Astrocyte (in vitro differentiated cells and primary cell): ENCODE measurements at regions not wholly inside any gene's neighbourhood (a gene's known extent, or its start where the extent isn't known, plus 50 kb on each side); places are given as distances from the start of the nearest gene placed in this dataset.
A peak's percentile ranks its signal among the peaks of the same experiment; 100 is the strongest.

Experiments
- DNase-seq: peaks from one replicate; pipeline ENCODE4 v3.0.0-alpha.2; 2010; ENCODE audit warnings: low read depth
- FAIRE-seq: peaks from 2 replicates; lab custom pipeline; 2011; peaks lifted over from hg19 to GRCh38; lab: Jason Lieb, UNC
- H2AFZ ChIP-seq: 2 replicates; pipeline ENCODE4 v1.6.0; 2012; ENCODE audit warnings: low read depth, low read length, inconsistent platforms
- H3K27ac ChIP-seq: 2 replicates; pipeline ENCODE4 v1.5.1; 2011; ENCODE audit warnings: low read depth, low read length, inconsistent platforms
- H3K27me3 ChIP-seq: 2 replicates; pipeline ENCODE4 v1.6.0; 2011; ENCODE audit warnings: low read length, inconsistent platforms; ENCODE audit not compliant: insufficient read depth
- H3K36me3 ChIP-seq: 2 replicates; pipeline ENCODE4 v1.5.1; 2011; ENCODE audit warnings: low read length, inconsistent platforms; ENCODE audit not compliant: insufficient read depth
- H3K4me1 ChIP-seq: 2 replicates; pipeline ENCODE4 v1.5.1; 2011; ENCODE audit warnings: low read length, inconsistent platforms; ENCODE audit not compliant: insufficient read depth
- H3K4me2 ChIP-seq: 2 replicates; pipeline ENCODE4 v1.6.0; 2012; ENCODE audit warnings: low read length, inconsistent platforms
- H3K4me3 ChIP-seq: 2 replicates; pipeline ENCODE4 v1.5.1; 2011; ENCODE audit warnings: low read depth, mild to moderate bottlenecking, low read length, inconsistent platforms; ENCODE audit not compliant: insufficient read depth
- H3K79me2 ChIP-seq: 2 replicates; pipeline ENCODE4 v1.6.0; 2012; ENCODE audit warnings: mild to moderate bottlenecking, low read length, inconsistent platforms; ENCODE audit not compliant: insufficient read depth
- H3K9ac ChIP-seq: 2 replicates; pipeline ENCODE4 v1.6.0; 2012; ENCODE audit warnings: mild to moderate bottlenecking, low read length, inconsistent platforms
- H3K9me3 ChIP-seq: 2 replicates; pipeline ENCODE4 v1.5.1; 2012; ENCODE audit warnings: low read depth, mild to moderate bottlenecking, low read length, inconsistent platforms; ENCODE audit not compliant: insufficient read depth
- H4K20me1 ChIP-seq: 2 replicates; pipeline ENCODE4 v1.6.0; 2012; ENCODE audit warnings: low read length, inconsistent platforms; ENCODE audit not compliant: insufficient read depth
- H3K27ac Mint-ChIP-seq: one replicate; pipeline ENCODE4 v1.8.0; 2021; ENCODE audit warnings: mild to moderate bottlenecking, mixed read lengths; ENCODE audit not compliant: unreplicated experiment
- H3K27me3 Mint-ChIP-seq: one replicate; pipeline ENCODE4 v1.8.0; 2021; ENCODE audit warnings: low read depth, mixed read lengths; ENCODE audit not compliant: unreplicated experiment
- H3K36me3 Mint-ChIP-seq: one replicate; pipeline ENCODE4 v1.8.0; 2021; ENCODE audit warnings: low read depth, mixed read lengths; ENCODE audit not compliant: unreplicated experiment
- H3K4me1 Mint-ChIP-seq: one replicate; pipeline ENCODE4 v1.8.0; 2021; ENCODE audit warnings: low read depth, mixed read lengths; ENCODE audit not compliant: unreplicated experiment
- H3K4me3 Mint-ChIP-seq: one replicate; pipeline ENCODE4 v1.8.0; 2021; ENCODE audit warnings: mild to moderate bottlenecking, moderate library complexity, mixed read lengths; ENCODE audit not compliant: unreplicated experiment
- H3K9me3 Mint-ChIP-seq: one replicate; pipeline ENCODE4 v1.8.0; 2021; ENCODE audit warnings: mild to moderate bottlenecking, mixed read lengths; ENCODE audit not compliant: unreplicated experiment
- CTCF ChIP-seq: IDR thresholded peaks from 2 replicates; pipeline ENCODE4 v1.5.1; 2011; ENCODE audit warnings: low read depth, mild to moderate bottlenecking, inconsistent platforms, low read length, moderate library complexity; ENCODE audit not compliant: insufficient read depth
- EZH2 ChIP-seq: IDR thresholded peaks from 2 replicates; pipeline ENCODE4 v1.6.1; 2012; ENCODE audit warnings: mild to moderate bottlenecking, low read length, inconsistent platforms; ENCODE audit not compliant: insufficient read depth

GRCh38 chr10:124151466-124152095, 58.2 kb upstream of the CHST15 start:
- no peaks in the 10 kb centered on the region for H3K9me3 Mint-ChIP-seq
- no peak for TF ChIP-seq CTCF
- no peak for TF ChIP-seq EZH2
- Histone ChIP-seq H3K9me3 (no peaks in the 10 kb centered on the region), H3K4me2 (peak overlapping the region; percentile 79), H3K79me2 (no peaks in the 10 kb centered on the region), H3K4me3 (no peak overlapping the region), H3K4me1 (peaks cover 36% of the 10 kb centered on the region), H3K36me3 (no peaks in the 10 kb centered on the region), H3K9ac (no peak overlapping the region), H4K20me1 (no peaks in the 10 kb centered on the region), H2AFZ (no peak overlapping the region), H3K27ac (no peak overlapping the region), H3K27me3 (peaks cover 4% of the 10 kb centered on the region)
- no peak for FAIRE-seq
- H3K4me1 Mint-ChIP-seq, result peaks cover 33% of the 10 kb centered on the region
- peak overlapping the region; percentile 44 for H3K27ac Mint-ChIP-seq
- no peak for DNase-seq
- H3K27me3 Mint-ChIP-seq, result peaks cover 4% of the 10 kb centered on the region
- peak overlapping the region; percentile 55 for H3K4me3 Mint-ChIP-seq
- no peaks in the 10 kb centered on the region for H3K36me3 Mint-ChIP-seq

- H3K27ac Mint-ChIP-seq, result no peak overlapping the region
- H3K27me3 Mint-ChIP-seq, result peaks cover 4% of the 10 kb centered on the region
- no peak for TF ChIP-seq EZH2
- no peak for TF ChIP-seq CTCF
- Histone ChIP-seq H4K20me1 (no peaks in the 10 kb centered on the region), H2AFZ (no peak overlapping the region), H3K9ac (no peak overlapping the region), H3K27ac (no peak overlapping the region), H3K9me3 (no peaks in the 10 kb centered on the region), H3K27me3 (peaks cover 4% of the 10 kb centered on the region), H3K4me3 (no peak overlapping the region), H3K4me2 (no peak overlapping the region), H3K79me2 (no peaks in the 10 kb centered on the region), H3K36me3 (no peaks in the 10 kb centered on the region), H3K4me1 (peaks cover 29% of the 10 kb centered on the region)
- H3K36me3 Mint-ChIP-seq, result no peaks in the 10 kb centered on the region
- H3K9me3 Mint-ChIP-seq, result no peaks in the 10 kb centered on the region
- FAIRE-seq, result no peak
- H3K4me3 Mint-ChIP-seq, result no peak overlapping the region
- peaks cover 27% of the 10 kb centered on the region for H3K4me1 Mint-ChIP-seq
- DNase-seq, result no peak
Observed at GRCh38 chr10:124150807-124151417, 57.5 kb upstream of the CHST15 start.
